ENCODE measurements at regions not wholly inside any gene's neighbourhood (a gene's known extent, or its start where the extent isn't known, plus 50 kb on each side); places are given as distances from the start of the nearest gene placed in this dataset.
A peak's percentile ranks its signal among the peaks of the same experiment; 100 is the strongest.

- Histone ChIP-seq H3K23ac (ENCODE audit: low read length) (no peak overlapping the region), H3K79me2 (ENCODE audit: control insufficient read depth, insufficient read depth, low read length) (no peaks in the 10 kb centered on the region), H4K5ac (ENCODE audit: low read length) (no peak overlapping the region), H3K27me3 (ENCODE audit: insufficient read depth, low read length, poor library complexity) (no peaks in the 10 kb centered on the region), H3K4ac (ENCODE audit: low read depth, low read length) (no peak overlapping the region), H3K4me3 (ENCODE audit: low read length) (no peak overlapping the region), H3K27ac (ENCODE audit: low read depth, low read length) (peak overlapping the region; percentile 28), H3K36me3 (ENCODE audit: control insufficient read depth, insufficient read depth, low read length) (no peaks in the 10 kb centered on the region), H2BK5ac (ENCODE audit: low read length) (no peak overlapping the region), H3K4me1 (ENCODE audit: control insufficient read depth, low read depth, low read length) (no peaks in the 10 kb centered on the region), H4K8ac (ENCODE audit: low read depth, low read length) (no peak overlapping the region), H3K4me2 (ENCODE audit: low read length) (no peak overlapping the region), H3K18ac (ENCODE audit: low read length) (no peak overlapping the region), H3K9ac (ENCODE audit: low read length) (no peak overlapping the region), H3K56ac (ENCODE audit: low read length) (no peak overlapping the region), H3K79me1 (ENCODE audit: low read length) (no peaks in the 10 kb centered on the region), H2BK120ac (ENCODE audit: low read depth, low read length) (no peak overlapping the region), H2AK5ac (ENCODE audit: low read length) (no peak overlapping the region), H2BK15ac (replicated peaks; ENCODE audit: low read depth) (no peak overlapping the region)
- WGBS (ENCODE audit: extremely low coverage, insufficient coverage, low lambda C conversion rate), result no CpG with 5 or more reads among the region's 1 CpG
- peak; percentile 28 for DNase-seq
These were observed 1367.1 kb downstream of the STIM2 start for GRCh38 chr4:28227764-28228163.

- Histone ChIP-seq H3K79me1 (ENCODE audit: low read length) (no peaks in the 10 kb centered on the region), H4K8ac (ENCODE audit: low read depth, low read length) (no peak overlapping the region), H2BK120ac (ENCODE audit: low read depth, low read length) (no peak overlapping the region), H2AK5ac (ENCODE audit: low read length) (no peak overlapping the region), H2BK5ac (ENCODE audit: low read length) (no peak overlapping the region), H3K27ac (ENCODE audit: low read depth, low read length) (no peak overlapping the region), H3K4ac (ENCODE audit: low read depth, low read length) (no peak overlapping the region), H3K23ac (ENCODE audit: low read length) (no peak overlapping the region), H3K36me3 (ENCODE audit: control insufficient read depth, insufficient read depth, low read length) (no peaks in the 10 kb centered on the region), H2BK15ac (replicated peaks; ENCODE audit: low read depth) (no peak overlapping the region), H3K4me1 (ENCODE audit: control insufficient read depth, low read depth, low read length) (no peaks in the 10 kb centered on the region), H3K4me2 (ENCODE audit: low read length) (no peak overlapping the region), H3K18ac (ENCODE audit: low read length) (peak overlapping the region; percentile 28), H3K4me3 (ENCODE audit: low read length) (no peak overlapping the region), H3K9ac (ENCODE audit: low read length) (no peak overlapping the region), H3K79me2 (ENCODE audit: control insufficient read depth, insufficient read depth, low read length) (no peaks in the 10 kb centered on the region), H3K56ac (ENCODE audit: low read length) (no peak overlapping the region), H3K27me3 (ENCODE audit: insufficient read depth, low read length, poor library complexity) (no peaks in the 10 kb centered on the region), H4K5ac (ENCODE audit: low read length) (no peak overlapping the region)
- DNase-seq, result peak; percentile 64
- WGBS (ENCODE audit: extremely low coverage, insufficient coverage, low lambda C conversion rate), result no CpG with 5 or more reads among the region's 1 CpG
These were observed 1368.2 kb downstream of the STIM2 start for GRCh38 chr4:28228561-28229491.

- Histone ChIP-seq H3K79me2 (ENCODE audit: control insufficient read depth, insufficient read depth, low read length) (no peaks in the 10 kb centered on the region), H2AK5ac (ENCODE audit: low read length) (no peak overlapping the region), H4K5ac (ENCODE audit: low read length) (no peak overlapping the region), H3K23ac (ENCODE audit: low read length) (no peak overlapping the region), H3K4me3 (ENCODE audit: low read length) (no peak overlapping the region), H3K79me1 (ENCODE audit: low read length) (no peaks in the 10 kb centered on the region), H2BK15ac (replicated peaks; ENCODE audit: low read depth) (no peak overlapping the region), H3K27me3 (ENCODE audit: insufficient read depth, low read length, poor library complexity) (no peaks in the 10 kb centered on the region), H3K4me1 (ENCODE audit: control insufficient read depth, low read depth, low read length) (no peaks in the 10 kb centered on the region), H3K18ac (ENCODE audit: low read length) (no peak overlapping the region), H3K4me2 (ENCODE audit: low read length) (no peak overlapping the region), H2BK5ac (ENCODE audit: low read length) (no peak overlapping the region), H3K27ac (ENCODE audit: low read depth, low read length) (no peak overlapping the region), H3K4ac (ENCODE audit: low read depth, low read length) (no peak overlapping the region), H3K36me3 (ENCODE audit: control insufficient read depth, insufficient read depth, low read length) (no peaks in the 10 kb centered on the region), H4K8ac (ENCODE audit: low read depth, low read length) (no peak overlapping the region), H3K9ac (ENCODE audit: low read length) (no peak overlapping the region), H3K56ac (ENCODE audit: low read length) (no peak overlapping the region), H2BK120ac (ENCODE audit: low read depth, low read length) (no peak overlapping the region)
- no CpG with 5 or more reads among the region's 2 CpGs for WGBS (ENCODE audit: extremely low coverage, insufficient coverage, low lambda C conversion rate)
- no peak for DNase-seq
These were observed 1371.7 kb downstream of the STIM2 start for GRCh38 chr4:28232376-28232775.

GRCh38 chr4:28232951-28233350, 1372.3 kb downstream of the STIM2 start:
- no peaks in the 10 kb centered on the region for H3K79me2 ChIP-seq (ENCODE audit: control insufficient read depth, insufficient read depth, low read length)
- WGBS (ENCODE audit: extremely low coverage, insufficient coverage, low lambda C conversion rate), result no CpG with 5 or more reads among the region's 1 CpG
- H2BK5ac ChIP-seq (ENCODE audit: low read length), result no peak overlapping the region
- H3K23ac ChIP-seq (ENCODE audit: low read length), result no peak overlapping the region
- no peak overlapping the region for H2BK15ac ChIP-seq (replicated peaks; ENCODE audit: low read depth)
- H4K5ac ChIP-seq (ENCODE audit: low read length), result no peak overlapping the region
- no peaks in the 10 kb centered on the region for H3K79me1 ChIP-seq (ENCODE audit: low read length)
- no peak overlapping the region for H3K9ac ChIP-seq (ENCODE audit: low read length)
- no peak overlapping the region for H3K56ac ChIP-seq (ENCODE audit: low read length)
- no peak overlapping the region for H3K18ac ChIP-seq (ENCODE audit: low read length)
- H3K4me3 ChIP-seq (ENCODE audit: low read length), result no peak overlapping the region
- H2AK5ac ChIP-seq (ENCODE audit: low read length), result no peak overlapping the region
- no peaks in the 10 kb centered on the region for H3K27me3 ChIP-seq (ENCODE audit: insufficient read depth, low read length, poor library complexity)
- DNase-seq, result no peak
- no peak overlapping the region for H3K27ac ChIP-seq (ENCODE audit: low read depth, low read length)
- H4K8ac ChIP-seq (ENCODE audit: low read depth, low read length), result no peak overlapping the region
- no peaks in the 10 kb centered on the region for H3K36me3 ChIP-seq (ENCODE audit: control insufficient read depth, insufficient read depth, low read length)
- no peaks in the 10 kb centered on the region for H3K4me1 ChIP-seq (ENCODE audit: control insufficient read depth, low read depth, low read length)
- H3K4me2 ChIP-seq (ENCODE audit: low read length), result no peak overlapping the region
- no peak overlapping the region for H2BK120ac ChIP-seq (ENCODE audit: low read depth, low read length)
- no peak overlapping the region for H3K4ac ChIP-seq (ENCODE audit: low read depth, low read length)

GRCh38 chr4:28233724-28234123, 1373.1 kb downstream of the STIM2 start:
- Histone ChIP-seq H3K23ac (ENCODE audit: low read length) (no peak overlapping the region), H2BK15ac (replicated peaks; ENCODE audit: low read depth) (no peak overlapping the region), H2AK5ac (ENCODE audit: low read length) (no peak overlapping the region), H3K79me1 (ENCODE audit: low read length) (no peaks in the 10 kb centered on the region), H3K4me3 (ENCODE audit: low read length) (no peak overlapping the region), H3K4ac (ENCODE audit: low read depth, low read length) (no peak overlapping the region), H3K4me2 (ENCODE audit: low read length) (no peak overlapping the region), H2BK120ac (ENCODE audit: low read depth, low read length) (no peak overlapping the region), H3K27ac (ENCODE audit: low read depth, low read length) (no peak overlapping the region), H3K56ac (ENCODE audit: low read length) (no peak overlapping the region), H3K9ac (ENCODE audit: low read length) (no peak overlapping the region), H3K36me3 (ENCODE audit: control insufficient read depth, insufficient read depth, low read length) (no peaks in the 10 kb centered on the region), H3K27me3 (ENCODE audit: insufficient read depth, low read length, poor library complexity) (no peaks in the 10 kb centered on the region), H2BK5ac (ENCODE audit: low read length) (no peak overlapping the region), H3K79me2 (ENCODE audit: control insufficient read depth, insufficient read depth, low read length) (no peaks in the 10 kb centered on the region), H3K18ac (ENCODE audit: low read length) (no peak overlapping the region), H4K8ac (ENCODE audit: low read depth, low read length) (no peak overlapping the region), H4K5ac (ENCODE audit: low read length) (no peak overlapping the region), H3K4me1 (ENCODE audit: control insufficient read depth, low read depth, low read length) (no peaks in the 10 kb centered on the region)
- WGBS (ENCODE audit: extremely low coverage, insufficient coverage, low lambda C conversion rate), result no CpG with 5 or more reads among the region's 2 CpGs
- no peak for DNase-seq

Data from mesendoderm (in vitro differentiated cells).